Ishikawa (cell line): ENCODE measurements at regions not wholly inside any gene's neighbourhood (a gene's known extent, or its start where the extent isn't known, plus 50 kb on each side); places are given as distances from the start of the nearest gene placed in this dataset.

Source experiments
- CEBPB ChIP-seq: IDR thresholded peaks from 2 replicates; pipeline ENCODE4 v1.6.1; 2012
- CREB1 ChIP-seq: IDR thresholded peaks from 2 replicates; pipeline ENCODE4 v1.6.1; 2012; ENCODE audit warnings: low read depth
- EGR1 ChIP-seq: IDR thresholded peaks from 2 replicates; pipeline ENCODE4 v1.6.1; 2012
- EP300 ChIP-seq: IDR thresholded peaks from 2 replicates; pipeline ENCODE4 v1.6.1; 2012; ENCODE audit warnings: borderline replicate concordance
- FOXM1 ChIP-seq: IDR thresholded peaks from 2 replicates; pipeline ENCODE4 v1.6.1; 2012; ENCODE audit warnings: low read depth, borderline replicate concordance
- NFIC ChIP-seq: IDR thresholded peaks from 2 replicates; pipeline ENCODE4 v1.6.1; 2012
- RAD21 ChIP-seq: IDR thresholded peaks from 2 replicates; pipeline ENCODE4 v1.6.1; 2012; ENCODE audit warnings: low read depth
- TAF1 ChIP-seq: IDR thresholded peaks from 2 replicates; pipeline ENCODE4 v1.6.1; 2012; ENCODE audit warnings: low read depth, mild to moderate bottlenecking
- TCF12 ChIP-seq: IDR thresholded peaks from 2 replicates; pipeline ENCODE4 v1.6.1; 2012; ENCODE audit warnings: low read depth
- TEAD4 ChIP-seq: IDR thresholded peaks from 2 replicates; pipeline ENCODE4 v1.6.1; 2012
- YY1 ChIP-seq: IDR thresholded peaks from 2 replicates; pipeline ENCODE4 v1.6.1; 2012; ENCODE audit warnings: low read depth
- ZBTB7A ChIP-seq: IDR thresholded peaks from 2 replicates; pipeline ENCODE4 v1.6.1; 2012; ENCODE audit warnings: low read depth
- TF ChIP-seq, protein P1 (sequence below): IDR thresholded peaks from 2 replicates; pipeline ENCODE4 v1.6.1; 2012
- TF ChIP-seq, protein P2 (sequence below): IDR thresholded peaks from 2 replicates; pipeline ENCODE4 v1.6.1; 2012; ENCODE audit warnings: low read depth, mild to moderate bottlenecking
- TF ChIP-seq, protein P3 (sequence below): IDR thresholded peaks from 2 replicates; pipeline ENCODE4 v1.6.1; 2012

DNA sequence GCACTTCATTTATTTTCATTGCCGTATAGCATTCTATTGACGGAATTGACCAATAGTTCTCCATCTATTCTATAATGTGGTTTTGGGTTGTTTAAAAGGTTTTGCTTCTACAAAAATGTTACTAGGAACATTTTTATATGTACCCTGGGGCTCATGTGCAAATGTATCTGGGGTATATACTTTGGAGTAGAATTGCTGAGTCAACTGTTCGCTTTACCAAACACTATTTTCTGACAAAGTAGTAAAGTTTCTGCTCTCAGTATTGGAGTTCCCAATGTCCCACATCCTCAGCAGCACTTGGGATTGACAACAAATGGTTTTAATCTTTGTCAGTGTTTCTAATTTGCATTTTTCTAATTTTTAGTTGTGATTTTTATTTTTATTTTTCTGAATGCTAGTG is 602.6 kb downstream of the MCTP2 start:
- TF ChIP-seq EGR1 (no peak), EP300 (no peak), NFIC (no peak), ZBTB7A (no peak)
- TF ChIP-seq, protein P1, sequence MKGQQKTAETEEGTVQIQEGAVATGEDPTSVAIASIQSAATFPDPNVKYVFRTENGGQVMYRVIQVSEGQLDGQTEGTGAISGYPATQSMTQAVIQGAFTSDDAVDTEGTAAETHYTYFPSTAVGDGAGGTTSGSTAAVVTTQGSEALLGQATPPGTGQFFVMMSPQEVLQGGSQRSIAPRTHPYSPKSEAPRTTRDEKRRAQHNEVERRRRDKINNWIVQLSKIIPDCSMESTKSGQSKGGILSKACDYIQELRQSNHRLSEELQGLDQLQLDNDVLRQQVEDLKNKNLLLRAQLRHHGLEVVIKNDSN = no peak

DNA sequence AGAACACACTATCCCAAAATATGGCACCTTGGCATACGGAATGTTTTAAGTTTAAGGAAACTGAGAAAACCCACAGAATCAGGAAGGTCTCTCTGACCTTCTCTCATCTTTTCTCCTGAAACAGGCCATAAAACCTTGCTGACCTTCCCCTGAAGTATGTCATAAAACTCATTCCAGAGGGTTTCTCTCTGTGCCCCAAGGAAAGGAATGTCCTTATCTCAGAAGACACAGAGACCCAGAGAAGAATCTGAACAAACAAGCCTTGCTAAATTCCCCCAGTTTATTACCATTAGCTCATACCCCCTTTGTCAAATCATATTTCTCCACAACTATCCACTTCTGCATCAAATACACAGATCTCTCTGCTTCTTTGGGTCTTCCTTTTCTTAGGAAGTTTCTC is 603.1 kb downstream of the MCTP2 start:
- no peak for TF ChIP-seq CREB1
- TF ChIP-seq EP300 = no peak
- TF ChIP-seq EGR1 = no peak
- no peak for TF ChIP-seq ZBTB7A
- no peak for TF ChIP-seq TAF1
- TF ChIP-seq TCF12 = no peak
- no peak for TF ChIP-seq NFIC
- TF ChIP-seq YY1 = no peak
- TF ChIP-seq, protein P1 = no peak
- TF ChIP-seq, protein P2, sequence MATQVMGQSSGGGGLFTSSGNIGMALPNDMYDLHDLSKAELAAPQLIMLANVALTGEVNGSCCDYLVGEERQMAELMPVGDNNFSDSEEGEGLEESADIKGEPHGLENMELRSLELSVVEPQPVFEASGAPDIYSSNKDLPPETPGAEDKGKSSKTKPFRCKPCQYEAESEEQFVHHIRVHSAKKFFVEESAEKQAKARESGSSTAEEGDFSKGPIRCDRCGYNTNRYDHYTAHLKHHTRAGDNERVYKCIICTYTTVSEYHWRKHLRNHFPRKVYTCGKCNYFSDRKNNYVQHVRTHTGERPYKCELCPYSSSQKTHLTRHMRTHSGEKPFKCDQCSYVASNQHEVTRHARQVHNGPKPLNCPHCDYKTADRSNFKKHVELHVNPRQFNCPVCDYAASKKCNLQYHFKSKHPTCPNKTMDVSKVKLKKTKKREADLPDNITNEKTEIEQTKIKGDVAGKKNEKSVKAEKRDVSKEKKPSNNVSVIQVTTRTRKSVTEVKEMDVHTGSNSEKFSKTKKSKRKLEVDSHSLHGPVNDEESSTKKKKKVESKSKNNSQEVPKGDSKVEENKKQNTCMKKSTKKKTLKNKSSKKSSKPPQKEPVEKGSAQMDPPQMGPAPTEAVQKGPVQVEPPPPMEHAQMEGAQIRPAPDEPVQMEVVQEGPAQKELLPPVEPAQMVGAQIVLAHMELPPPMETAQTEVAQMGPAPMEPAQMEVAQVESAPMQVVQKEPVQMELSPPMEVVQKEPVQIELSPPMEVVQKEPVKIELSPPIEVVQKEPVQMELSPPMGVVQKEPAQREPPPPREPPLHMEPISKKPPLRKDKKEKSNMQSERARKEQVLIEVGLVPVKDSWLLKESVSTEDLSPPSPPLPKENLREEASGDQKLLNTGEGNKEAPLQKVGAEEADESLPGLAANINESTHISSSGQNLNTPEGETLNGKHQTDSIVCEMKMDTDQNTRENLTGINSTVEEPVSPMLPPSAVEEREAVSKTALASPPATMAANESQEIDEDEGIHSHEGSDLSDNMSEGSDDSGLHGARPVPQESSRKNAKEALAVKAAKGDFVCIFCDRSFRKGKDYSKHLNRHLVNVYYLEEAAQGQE = no peak
- no peak for TF ChIP-seq RAD21
- TF ChIP-seq FOXM1 = no peak
- TF ChIP-seq, protein P3, sequence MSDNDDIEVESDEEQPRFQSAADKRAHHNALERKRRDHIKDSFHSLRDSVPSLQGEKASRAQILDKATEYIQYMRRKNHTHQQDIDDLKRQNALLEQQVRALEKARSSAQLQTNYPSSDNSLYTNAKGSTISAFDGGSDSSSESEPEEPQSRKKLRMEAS = no peak
- TF ChIP-seq CEBPB = no peak
- TF ChIP-seq TEAD4 = no peak

DNA sequence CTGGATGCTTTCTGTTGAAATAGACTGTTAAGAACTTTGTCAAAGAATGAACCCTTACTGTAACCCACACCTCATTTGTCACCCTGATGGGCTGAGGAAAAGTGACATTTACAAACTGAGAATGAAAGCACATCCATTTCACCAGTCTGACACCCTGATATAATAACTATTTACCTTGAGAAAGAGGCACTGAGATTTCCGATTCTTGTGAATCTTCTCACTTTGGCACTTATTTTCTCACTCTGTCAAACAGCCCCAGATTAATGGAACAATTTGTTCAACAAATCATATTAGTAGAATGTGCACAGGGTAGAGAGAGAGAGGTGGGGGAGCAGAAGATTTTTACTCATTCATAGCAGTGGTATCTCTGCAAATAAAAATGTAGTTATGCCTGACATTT is 606.9 kb downstream of the MCTP2 start:
- TF ChIP-seq NFIC = no peak
- no peak for TF ChIP-seq TEAD4
- TF ChIP-seq EGR1 = no peak
- no peak for TF ChIP-seq YY1

DNA sequence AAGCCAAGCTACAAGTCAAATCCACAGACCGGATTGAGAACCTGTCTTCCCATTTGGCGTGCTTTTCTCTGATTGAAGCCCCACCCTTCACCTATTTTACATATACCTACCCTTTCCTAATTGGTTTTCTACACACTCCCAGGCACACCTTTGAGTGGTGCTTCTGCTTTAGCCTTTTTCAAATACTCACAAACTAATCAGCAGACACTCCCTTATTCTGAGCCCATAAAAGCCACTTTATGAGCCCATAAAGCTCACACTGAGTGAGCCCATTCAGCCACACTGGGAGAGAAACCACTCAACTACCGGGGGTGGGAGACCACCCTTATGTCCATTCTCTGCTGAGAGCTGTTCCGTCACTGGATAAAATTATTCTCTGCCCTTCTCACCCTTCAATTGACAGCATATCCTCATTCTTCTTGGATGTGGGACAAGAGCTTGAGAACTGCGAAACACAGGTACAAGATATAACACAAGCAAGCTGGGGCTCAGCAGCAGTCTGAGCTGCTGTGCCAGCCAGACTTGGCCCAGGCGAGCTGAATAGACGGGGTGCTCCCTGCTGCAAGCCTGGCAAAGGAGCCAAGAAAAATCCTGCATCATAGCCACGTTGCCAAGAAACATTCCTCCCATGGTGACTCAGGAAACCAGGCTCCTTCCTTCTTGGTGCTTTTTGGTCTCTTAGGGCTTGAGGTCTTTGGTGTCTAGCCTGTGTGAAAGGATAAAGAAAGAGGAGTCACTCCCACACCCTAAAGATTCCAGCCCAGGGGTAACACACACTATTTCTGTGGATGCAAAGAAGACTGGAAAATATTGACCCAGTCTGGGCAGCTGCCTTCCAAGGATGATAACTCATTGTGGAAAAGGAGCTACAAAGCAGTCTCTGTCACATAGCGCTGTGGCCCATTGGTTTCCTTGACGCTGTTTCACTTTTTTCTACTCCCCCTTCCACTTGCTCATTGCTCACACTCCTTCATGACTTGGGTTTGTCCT is 609.7 kb downstream of the MCTP2 start:
- TF ChIP-seq TAF1 = no peak
- no peak for TF ChIP-seq EP300
- TF ChIP-seq ZBTB7A = no peak
- TF ChIP-seq TCF12 = no peak
- TF ChIP-seq TEAD4 = no peak
- no peak for TF ChIP-seq NFIC
- TF ChIP-seq CEBPB = no peak
- TF ChIP-seq YY1 = no peak
- TF ChIP-seq, protein P1 = no peak
- TF ChIP-seq, protein P3 = no peak
- TF ChIP-seq EGR1 = no peak
- no peak for TF ChIP-seq RAD21
- TF ChIP-seq FOXM1 = no peak
- no peak for TF ChIP-seq CREB1
- TF ChIP-seq, protein P2 = no peak

DNA sequence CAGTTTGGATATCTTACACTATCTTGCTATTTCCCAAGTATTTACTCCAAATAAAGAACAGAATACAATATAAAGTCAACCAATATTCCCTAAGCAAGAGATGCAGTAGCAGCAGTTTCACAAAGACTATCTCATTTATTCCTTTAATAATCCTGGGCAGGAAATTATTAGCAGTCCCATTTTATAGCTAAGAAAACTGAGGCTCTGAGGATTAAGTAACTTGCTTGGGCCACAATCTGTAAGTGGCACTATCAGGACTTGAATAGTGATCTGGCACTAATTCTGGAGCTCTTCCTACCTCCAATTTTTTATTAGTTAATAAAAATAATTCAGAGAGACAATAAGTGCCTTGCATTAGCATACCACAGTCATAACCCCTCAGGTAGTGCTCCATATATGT is 611.7 kb downstream of the MCTP2 start:
- no peak for TF ChIP-seq FOXM1

DNA sequence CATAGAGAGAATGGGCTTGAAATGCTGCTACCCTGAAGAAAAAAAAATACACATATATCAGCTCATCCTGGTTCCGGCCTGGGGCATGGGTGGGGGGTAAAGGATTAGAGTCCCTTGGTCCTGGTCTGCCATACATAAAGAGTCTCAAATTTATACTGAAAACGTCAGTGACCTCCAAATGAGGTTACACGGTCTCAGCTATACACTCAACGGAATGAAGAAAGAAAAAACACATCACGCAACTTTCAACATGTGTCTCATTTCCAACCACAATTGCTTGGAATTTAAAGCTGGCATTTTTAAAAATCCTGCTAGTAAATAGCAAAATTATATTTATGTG is 612.8 kb downstream of the MCTP2 start:
- TF ChIP-seq, protein P1 = no peak
- TF ChIP-seq YY1 = no peak
- no peak for TF ChIP-seq NFIC
- no peak for TF ChIP-seq TAF1
- TF ChIP-seq, protein P2 = no peak
- no peak for TF ChIP-seq RAD21
- TF ChIP-seq FOXM1 = no peak
- no peak for TF ChIP-seq TEAD4
- TF ChIP-seq, protein P3 = no peak
- no peak for TF ChIP-seq EP300
- TF ChIP-seq CREB1 = no peak
- TF ChIP-seq CEBPB = no peak
- TF ChIP-seq ZBTB7A = no peak
- no peak for TF ChIP-seq TCF12
- TF ChIP-seq EGR1 = no peak
